HG02852 (cell line): ENCODE measurements at regions not wholly inside any gene's neighbourhood (a gene's known extent, or its start where the extent isn't known, plus 50 kb on each side); places are given as distances from the start of the nearest gene placed in this dataset.

Experiments used
- ATAC-seq: cut with Tn5 transposase; IDR thresholded peaks from one replicate; pipeline ENCODE4 v1.9.1; 2021; ENCODE audit warnings: mild to moderate bottlenecking, moderate library complexity; ENCODE audit not compliant: unreplicated experiment

DNA sequence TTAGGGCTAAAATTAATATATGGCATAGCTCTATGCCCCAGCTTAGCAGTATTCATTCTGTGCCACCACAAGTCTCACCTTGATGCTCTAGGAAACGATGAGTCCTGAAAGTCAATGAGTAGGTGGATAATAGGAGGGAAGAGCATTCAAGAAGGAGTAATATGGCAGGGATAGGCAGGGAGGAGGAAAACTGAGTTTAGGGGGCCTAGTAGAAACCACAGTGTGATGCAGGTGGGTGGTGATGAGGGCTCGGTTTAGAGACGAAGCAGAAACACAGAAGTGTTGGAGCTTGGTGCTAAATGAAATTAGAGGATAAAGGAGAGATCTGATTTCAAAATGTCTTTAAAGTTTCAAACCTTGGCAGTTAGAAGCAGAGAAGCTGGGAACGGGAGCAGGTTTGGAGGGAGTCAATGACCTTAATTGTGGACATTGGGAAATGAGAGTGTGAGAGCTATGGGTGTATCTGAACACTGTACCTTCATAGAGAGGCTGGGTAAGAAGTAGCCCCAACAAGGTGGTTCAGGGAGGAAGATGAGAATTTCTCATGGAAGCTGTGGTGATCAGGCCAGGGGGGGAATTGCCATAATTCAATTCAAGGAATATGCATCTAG is 144.7 kb upstream of the CPSF6 start:
- no peak for ATAC-seq

DNA sequence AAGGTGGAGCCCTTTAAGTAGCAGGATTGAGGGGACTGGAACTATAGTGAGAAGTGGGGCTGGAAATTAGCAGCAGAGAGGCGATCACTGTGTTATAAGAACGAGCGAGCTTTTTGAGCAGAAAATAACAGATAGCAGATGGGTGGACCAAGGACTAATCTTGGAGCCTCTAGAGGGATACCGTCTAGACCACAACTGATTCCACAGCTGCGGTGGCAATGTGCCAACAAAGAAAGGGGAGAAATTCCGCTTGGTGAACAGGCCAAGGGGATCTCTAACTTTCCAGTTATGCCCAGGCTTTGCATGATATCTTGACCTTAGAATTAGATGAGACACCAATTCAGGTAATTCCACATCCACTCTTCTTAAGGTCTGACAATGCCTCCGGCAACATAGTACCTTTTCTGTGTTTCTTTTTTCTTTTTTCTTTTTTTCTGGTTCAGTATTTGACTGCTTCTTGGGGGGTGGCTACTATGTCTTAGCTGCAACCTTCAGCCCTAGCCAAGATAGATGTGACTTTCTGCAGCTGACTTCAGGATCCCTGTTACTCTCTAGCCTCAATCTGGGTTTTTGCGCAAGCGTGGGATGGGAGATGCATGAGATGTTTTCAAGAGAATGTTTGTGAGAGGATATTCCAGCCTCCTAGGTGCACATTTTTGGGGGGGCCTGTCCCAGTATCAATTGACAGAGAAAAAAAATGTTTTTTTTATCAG is 143.4 kb upstream of the CPSF6 start:
- ATAC-seq, result no peak

DNA sequence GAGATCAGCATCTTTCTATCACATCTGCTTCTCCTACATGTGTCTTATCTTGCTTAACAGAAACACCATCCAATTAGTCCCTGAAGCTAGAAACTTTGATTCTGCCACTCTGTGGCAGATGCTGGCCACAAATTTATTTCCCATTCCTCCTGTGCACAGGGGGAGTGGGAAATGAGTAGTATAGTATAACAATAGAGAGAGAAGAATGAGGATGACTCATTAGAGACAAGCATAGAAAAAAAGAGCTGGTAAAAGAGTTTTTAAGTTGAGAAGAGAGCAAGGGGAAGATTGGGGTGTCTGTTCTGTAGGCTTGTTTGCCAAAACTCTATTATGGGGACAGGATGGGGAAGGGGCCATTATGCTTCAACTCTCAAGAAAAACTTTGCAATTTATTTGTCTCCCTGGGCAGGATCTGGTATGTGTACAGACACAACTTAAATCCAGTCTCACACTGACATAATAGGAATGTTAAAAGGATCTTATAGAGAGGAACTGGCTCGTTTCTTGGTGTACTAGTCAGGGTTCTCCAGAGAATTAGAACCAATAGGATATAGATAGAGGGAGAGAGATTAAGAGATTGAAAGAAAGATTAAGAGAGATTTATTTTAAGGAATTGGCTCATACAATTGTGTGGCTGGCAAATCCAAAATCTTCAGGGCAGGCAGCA is 142.6 kb upstream of the CPSF6 start:
- ATAC-seq, result no peak

DNA sequence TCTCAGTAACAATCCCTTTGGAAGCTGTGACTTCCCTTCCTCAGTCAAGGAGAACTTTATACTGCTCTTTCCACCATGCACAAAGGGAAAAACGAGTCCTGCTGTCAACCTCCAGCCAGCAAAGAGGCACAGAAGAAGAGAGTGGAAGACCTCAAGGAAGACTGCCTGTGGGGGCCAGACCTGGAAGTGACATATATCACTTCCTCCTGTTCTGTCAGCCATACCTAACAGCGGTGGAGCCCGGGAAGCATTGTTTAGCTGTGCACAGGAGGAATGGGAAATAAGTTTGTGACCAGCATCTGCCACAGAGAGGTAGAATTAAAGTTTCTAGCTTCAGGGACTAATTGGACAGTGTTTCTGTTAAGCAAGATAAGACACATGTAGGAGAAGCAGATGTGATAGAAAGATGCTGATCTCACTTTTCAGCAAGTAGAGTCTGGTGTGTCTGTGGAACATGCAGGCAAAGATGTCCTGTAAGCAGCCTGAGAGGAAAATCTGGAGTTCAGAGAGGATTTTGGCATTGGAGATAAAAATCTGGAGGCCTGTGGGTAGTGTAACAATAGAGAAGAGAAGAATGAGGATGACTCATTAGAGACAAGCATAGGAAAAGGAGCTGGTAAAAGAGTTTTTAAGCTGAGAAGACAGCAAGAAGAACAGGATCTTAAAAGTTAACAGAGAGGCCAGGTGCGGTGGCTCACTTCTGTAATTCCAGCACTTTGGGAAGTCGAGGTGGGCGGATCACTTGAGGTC is 141.6 kb upstream of the CPSF6 start:
- no peak for ATAC-seq

DNA sequence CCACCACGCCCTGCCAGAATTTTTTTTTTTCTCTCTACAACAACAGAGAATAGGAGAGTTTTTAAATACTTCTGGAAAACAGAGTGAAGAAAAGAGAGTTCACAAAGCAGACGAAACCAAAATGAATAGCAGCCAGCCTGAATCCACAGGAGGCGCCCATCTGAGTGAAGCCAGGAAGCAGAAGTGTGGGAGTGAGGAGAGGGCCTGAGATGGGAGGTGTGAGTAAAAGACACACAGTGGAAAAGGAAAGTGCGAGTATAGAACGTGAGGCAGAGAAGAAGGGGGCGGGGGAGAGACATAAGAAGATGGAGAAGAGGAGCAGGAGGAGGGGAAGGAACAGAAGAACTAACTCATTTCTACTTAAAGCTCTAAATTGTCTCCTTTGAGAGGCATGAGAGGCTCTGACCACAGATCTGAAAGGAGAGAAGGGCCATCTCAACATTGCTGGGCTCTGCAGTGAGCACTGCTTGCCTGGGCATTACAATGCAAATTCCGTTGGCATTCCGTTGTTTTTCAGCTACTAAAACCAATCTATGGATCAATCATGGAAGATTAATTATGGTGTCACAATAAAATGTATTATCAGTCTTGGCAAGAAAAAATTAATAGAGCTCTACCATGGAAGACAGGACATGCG is 140.1 kb upstream of the CPSF6 start:
- no peak for ATAC-seq

DNA sequence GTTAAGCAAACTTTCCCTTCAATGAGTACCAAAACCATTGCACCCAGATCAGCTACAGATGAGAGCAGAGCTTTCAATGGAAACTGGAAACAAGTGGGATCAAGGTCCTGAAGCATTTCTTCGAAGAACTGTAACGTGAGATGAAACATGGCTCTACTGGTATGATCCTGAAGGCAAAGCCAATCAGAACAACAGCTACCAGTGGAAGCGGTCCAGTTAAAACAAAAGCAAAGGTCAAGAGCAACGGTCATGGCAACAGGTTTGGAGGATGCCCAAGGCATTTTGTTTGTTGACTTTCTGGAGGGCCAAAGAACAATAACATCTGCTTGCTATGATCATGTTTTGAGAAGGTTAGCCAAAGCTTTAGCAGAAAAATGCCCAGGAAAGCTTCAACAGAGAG is 137.9 kb upstream of the CPSF6 start:
- no peak for ATAC-seq

DNA sequence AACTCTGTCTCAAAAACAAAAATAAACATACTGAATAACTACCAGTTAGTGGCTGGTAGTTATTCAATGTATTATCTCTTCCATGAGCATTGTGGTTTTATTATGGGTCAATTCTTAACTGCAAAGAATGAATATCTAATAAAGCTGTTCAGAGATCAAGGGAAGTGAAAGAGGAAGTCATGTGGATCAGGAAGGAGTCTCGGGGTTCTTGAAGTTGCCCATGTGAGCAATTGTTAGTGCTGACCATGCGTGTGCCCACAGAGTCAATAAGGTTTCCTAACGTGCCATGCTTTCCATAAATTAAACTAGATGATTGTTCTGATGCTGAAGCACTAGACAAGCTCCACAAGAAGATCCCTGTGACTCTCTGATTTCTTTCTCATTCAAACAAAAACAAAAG is 136.5 kb upstream of the CPSF6 start:
- no peak for ATAC-seq

DNA sequence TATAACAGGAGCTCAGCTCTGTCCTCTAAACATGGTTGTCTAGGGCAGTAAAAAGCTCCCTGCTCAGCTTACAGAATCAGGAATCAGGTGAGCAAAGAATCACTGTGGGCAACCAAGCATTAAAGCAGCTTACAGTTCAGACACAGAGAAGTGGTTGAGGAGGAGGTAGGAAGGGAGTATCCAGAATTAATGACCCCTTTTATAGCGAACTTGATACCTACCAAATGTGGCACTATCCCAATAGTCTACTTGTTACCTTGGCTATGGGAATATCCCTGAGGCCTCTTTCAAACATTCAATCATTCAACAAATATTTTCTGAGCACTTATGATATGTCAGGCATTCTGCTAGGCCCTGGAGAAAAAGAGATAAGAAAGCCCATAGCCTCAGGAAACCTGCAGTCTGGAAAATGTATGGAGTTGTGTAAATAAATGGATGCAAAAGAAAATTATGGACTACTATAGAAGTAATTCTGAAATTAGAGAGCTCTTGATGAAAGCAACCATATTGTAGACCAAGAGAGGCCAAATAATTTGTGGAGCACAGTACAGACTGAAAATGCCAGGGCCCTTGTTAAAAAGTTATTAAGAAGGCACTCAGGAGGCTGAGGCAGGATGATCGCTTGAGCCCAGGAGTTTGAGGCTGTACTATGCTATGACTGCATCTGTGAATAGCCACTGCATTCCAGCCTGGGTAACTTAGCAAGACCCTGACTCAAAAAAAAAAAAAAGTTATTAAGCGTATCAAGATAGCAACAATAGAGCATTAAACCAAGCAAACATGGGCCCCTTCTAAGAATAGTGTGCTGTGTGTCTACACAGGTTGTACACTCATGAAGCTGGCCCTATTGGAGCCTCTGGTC is 134.0 kb upstream of the CPSF6 start:
- no peak for ATAC-seq

DNA sequence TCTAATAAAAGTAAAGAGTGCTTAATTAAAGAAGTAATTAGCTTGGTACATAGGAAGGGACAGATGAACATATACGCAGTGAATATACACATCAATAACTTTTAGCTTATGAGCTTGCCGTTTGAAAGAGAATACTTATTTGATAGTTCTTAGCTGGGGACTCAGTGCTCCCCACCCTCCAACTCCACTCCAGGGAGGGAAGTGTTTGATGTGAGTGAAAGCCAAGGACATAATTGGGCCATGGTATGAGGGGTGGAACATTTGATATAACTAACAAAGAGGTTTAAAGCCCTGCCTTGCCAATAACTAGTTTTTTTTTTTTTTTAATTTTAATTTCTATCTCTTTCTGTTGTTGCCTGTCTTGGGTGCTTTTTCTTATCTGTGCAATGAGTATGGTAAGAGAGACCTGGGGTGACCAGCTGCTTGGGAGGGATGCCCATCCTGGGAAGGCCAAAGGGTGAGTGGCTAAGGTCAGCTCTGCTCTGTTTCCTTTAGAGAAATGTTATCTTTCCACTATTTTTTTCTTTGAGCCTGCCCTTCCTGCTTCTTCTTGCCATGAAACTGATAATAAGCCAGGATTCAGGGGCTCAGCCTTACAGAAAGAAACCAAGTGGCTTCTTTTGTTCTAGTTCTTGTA is 132.8 kb upstream of the CPSF6 start:
- ATAC-seq, result no peak

DNA sequence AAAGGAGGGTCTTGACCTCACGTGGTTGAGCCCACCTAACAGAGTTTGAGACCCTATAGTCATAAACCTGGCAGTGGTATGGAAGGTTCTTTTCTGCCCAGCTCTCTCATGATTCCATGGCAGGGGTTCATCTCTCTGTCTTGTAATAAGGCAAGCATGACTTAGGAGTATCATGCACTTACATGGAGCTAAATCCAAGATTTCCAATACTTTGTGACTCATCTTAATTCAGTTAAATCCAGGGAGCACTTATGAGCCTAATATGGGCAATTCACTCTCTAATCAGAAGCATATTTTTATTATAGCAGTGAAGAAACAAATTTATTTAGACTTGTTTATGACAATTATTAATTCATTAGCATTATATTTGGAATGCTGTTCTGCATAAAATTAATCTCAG is 131.8 kb upstream of the CPSF6 start:
- no peak for ATAC-seq

DNA sequence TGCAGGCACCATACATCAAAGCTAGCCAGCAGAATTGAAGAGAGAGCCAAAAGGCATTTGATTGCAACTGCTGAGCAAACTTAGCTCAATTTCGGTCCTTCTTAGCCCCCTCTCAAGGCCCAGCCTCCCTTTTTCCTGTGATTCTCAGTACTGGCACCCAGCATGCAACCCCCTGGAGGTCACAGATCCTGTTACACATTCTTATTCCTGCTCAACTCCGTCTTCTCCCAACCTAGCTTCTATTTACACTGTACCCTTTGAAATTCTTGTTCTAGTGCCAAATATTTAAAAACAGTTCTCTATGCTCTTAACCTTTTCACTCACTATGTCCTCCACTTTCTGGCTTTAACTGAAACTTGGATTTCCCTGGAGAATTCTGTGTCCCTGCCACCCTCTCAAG is 131.3 kb upstream of the CPSF6 start:
- no peak for ATAC-seq

DNA sequence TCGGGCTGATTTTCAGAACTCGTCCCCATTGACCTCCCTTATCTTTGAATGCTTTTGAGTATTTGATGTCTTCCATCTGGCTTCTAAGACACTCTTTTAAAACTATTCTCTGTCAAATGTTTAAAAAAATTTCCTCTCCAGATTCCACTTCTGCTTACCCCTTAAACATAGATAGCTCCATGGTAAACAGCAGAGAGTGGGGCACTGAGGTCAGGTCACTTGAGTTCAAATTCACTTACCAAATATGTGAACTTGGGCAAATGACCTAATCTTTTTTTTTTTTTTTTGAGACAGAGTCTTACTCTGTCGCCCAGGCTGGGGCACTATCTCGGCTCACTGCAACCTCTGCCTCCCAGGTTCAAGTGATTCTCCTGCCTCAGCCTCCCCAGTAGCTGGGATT is 126.8 kb upstream of the CPSF6 start:
- no peak for ATAC-seq

DNA sequence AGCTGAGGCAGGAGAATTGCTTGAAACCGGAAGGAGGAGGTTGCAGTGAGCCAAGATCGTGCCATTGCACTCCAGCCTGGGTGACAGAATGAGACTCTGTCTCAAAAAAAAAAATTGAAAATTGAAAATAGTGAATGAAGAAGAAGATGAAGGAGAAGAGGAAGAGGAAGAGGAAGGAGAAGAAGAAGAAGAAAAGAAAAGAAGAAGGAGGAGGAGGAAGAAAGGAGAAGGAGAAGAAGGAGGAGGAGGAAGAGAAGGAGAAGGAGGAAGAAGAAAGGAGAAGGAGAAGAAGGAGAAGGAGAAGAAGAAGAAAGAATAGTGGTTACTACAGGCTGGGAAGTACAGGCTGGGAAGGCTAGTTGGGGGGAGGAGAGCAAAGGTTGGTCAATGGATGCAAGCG is 124.3 kb upstream of the CPSF6 start:
- no peak for ATAC-seq

DNA sequence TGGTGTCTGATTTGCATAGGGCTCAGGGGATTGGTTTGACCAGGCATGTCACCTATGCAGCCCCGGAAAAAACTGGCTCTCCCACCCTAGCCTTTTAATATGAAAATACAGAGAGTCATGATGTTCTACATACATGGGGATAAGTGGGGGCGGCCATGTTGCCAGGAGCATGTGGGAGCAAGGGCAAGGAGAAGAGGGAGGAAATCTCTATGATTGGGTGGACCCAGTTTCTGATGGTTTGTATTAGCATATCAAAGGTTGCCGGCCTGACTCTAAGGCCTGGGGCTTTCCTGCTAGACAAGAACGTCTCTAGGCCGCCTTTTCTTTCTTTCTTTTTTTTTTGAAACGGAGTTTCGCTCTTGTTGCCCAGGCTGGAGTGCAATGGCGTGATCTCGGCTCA is 123.4 kb upstream of the CPSF6 start:
- ATAC-seq, result no peak

DNA sequence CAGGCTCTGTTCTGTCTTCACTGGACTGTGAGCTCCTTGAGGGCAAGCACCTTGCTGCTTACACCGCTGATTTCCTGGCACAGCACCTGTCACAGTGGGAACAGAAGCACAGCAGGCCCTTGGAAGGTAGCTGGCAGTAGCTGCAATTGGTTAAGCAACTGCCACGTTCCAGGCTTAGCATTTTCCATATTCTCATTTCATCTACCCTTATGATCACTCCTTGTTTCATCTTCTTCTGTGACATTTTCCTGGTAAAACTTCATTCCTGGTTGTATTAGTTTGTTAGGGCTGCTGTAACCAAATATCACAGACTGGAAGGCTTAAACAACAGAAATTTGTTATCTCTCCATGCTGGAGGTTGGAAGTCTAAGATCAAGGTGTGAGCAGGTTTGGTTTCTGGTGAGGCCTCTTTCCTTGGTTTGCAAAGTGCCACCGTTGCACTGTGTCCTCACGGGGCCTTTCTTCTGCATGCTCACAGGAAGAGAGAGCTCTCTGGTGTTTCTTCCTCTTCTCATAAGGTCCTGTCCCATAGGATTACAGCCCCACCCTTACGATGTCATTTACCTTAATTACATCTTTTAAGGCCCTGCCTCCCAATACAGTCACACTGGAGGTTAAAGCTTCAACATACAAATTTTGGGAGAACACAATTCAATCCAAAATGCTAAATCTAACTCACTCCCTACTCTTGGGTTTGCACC is 121.7 kb upstream of the CPSF6 start:
- no peak for ATAC-seq

DNA sequence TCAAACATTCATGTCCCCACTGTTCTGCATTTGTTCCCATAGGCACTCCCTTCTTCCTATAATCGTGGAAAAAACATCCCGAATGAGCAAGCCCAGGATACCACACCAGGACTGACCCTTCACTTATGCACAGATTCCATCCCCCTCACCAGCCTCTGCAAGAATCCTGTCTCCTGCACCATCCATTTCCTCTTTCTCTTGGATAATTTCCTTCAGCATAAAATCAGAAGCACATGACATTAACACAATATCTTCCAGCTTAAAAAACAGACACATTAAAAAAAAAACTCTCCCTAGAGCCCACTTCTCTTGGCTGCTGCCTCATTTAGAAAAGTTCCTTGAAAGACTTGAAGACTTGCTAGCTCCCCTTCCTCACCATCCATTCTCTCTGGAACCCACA is 120.9 kb upstream of the CPSF6 start:
- ATAC-seq, result no peak

DNA sequence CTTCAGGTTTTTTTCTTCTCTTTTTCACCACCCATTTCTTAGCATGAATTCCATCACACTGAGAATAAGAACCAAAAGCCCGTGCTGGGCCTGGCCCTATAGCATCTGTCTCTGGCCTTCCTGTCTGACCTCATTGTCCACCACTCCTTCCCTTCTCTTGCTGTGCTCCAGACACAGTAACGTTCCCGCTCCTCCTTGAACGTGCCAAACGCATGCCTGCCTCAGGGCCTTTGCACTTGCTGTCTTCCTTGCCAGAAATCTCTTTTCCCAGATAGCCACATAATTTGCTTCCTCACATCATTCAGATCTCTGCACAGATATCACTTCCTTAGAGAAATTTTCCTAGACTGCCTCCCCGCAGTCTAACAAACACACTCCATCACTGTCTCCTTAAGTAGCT is 119.6 kb upstream of the CPSF6 start:
- no peak for ATAC-seq

DNA sequence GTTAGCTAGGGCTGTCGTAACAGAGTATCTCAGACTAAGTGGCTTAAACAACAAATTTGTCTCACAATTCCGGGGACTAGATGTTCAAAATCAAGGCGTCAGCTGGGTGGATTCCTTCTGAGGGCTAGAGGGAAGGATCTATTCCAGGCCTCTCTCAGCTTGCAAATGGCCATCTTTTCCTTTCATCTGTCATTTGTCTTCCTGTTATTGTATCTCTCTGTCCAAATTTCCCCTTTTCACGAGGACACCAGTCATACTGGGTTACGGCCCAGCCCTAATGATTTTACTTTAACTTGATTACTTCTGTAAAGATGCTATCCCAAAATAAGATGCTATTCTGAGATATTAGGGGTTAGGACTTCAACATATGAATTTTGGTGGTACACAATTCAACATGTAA is 119.0 kb upstream of the CPSF6 start:
- no peak for ATAC-seq

DNA sequence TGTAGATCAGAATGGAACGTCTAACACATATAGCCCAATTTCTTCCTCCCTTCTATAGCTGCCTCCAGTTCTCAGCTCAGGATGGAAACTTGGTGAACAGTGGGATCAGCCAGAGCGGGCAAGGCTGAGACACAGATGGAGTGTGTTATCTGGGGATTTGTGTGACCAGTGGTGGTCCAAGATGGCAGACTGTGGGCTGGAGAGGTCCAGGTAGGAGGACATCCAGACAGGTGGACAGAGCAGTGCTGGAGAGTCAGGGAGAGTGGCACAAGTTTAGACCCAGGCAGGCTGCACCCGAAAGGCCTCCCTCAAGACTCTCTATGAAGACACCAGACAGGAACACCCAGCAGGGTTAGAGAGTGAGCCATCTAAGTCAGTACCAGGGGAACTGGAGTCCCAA is 116.1 kb upstream of the CPSF6 start:
- no peak for ATAC-seq
